ENCODE measurements at regions not wholly inside any gene's neighbourhood (a gene's known extent, or its start where the extent isn't known, plus 50 kb on each side); places are given as distances from the start of the nearest gene placed in this dataset.

- Mint-ChIP-seq H3K27ac (no peak overlapping the region), H3K4me1 (ENCODE audit: low read depth) (peaks cover 31% of the 10 kb centered on the region), H3K36me3 (ENCODE audit: low read depth) (peaks cover 1% of the 10 kb centered on the region), H3K9me3 (peaks cover 3% of the 10 kb centered on the region), H3K4me3 (no peak overlapping the region), H3K27me3 (ENCODE audit: insufficient read depth) (peaks cover 3% of the 10 kb centered on the region)
- DNase-seq (ENCODE audit: low spot score): no peak
- intact Hi-C loops (cut with micrococcal nuclease): no loop called here
Observed at GRCh38 chr10:110444004-110444337, 53.7 kb upstream of the DUSP5 start.

DNA sequence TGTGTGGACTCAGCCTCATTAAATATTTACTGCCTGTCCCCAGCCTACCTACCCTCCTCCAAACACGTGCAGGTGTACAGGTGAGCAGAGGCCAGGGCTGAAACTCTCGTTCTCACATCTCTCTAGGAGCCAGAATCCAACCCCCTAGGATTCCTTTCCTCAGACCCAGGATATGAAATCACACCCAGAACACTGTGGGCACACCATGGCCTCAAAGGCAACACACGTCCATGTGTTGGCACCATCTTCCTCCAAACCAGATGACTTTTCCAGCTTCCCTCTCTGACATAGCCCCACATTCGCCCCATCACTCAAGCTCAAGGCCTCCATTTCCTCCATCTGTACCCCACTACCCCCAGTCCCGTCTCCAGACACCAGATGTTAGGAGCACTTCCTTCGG, 51.8 kb upstream of the DUSP5 start:
- H3K36me3 Mint-ChIP-seq (ENCODE audit: low read depth): peaks cover 1% of the 10 kb centered on the region
- peaks cover 9% of the 10 kb centered on the region for H3K9me3 Mint-ChIP-seq
- peaks cover 5% of the 10 kb centered on the region for H3K27me3 Mint-ChIP-seq (ENCODE audit: insufficient read depth)
- peaks cover 37% of the 10 kb centered on the region for H3K4me1 Mint-ChIP-seq (ENCODE audit: low read depth)
- no peak overlapping the region for H3K4me3 Mint-ChIP-seq
- intact Hi-C loops (cut with micrococcal nuclease): no loop called here
- H3K27ac Mint-ChIP-seq: no peak overlapping the region
- no peak for DNase-seq (ENCODE audit: low spot score)

DNA sequence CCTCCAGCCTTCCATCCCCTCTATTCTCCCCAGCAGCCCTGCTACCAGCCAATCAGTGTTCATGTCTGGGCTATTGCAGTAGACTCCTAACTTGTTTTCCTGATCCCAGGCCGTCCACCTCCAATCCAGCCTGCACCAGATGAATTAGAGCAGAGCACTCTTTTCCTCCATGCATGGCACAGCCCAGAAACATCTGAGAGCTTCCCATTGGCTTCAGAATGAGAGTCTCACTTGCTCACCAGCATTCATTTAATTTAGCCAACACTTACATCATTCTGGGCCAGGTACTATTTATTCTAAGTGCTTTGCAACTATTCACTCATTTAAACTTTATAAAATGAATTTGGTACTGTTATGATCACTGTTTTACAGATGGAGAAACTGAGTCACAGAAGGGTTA, 51.4 kb upstream of the DUSP5 start:
- DNase-seq (ENCODE audit: low spot score): no peak
- intact Hi-C loops (cut with micrococcal nuclease): no loop called here
- Mint-ChIP-seq H3K4me1 (ENCODE audit: low read depth) (peaks cover 37% of the 10 kb centered on the region), H3K4me3 (no peak overlapping the region), H3K36me3 (ENCODE audit: low read depth) (peaks cover 1% of the 10 kb centered on the region), H3K27me3 (ENCODE audit: insufficient read depth) (peaks cover 9% of the 10 kb centered on the region), H3K9me3 (peaks cover 9% of the 10 kb centered on the region), H3K27ac (no peak overlapping the region)

DNA sequence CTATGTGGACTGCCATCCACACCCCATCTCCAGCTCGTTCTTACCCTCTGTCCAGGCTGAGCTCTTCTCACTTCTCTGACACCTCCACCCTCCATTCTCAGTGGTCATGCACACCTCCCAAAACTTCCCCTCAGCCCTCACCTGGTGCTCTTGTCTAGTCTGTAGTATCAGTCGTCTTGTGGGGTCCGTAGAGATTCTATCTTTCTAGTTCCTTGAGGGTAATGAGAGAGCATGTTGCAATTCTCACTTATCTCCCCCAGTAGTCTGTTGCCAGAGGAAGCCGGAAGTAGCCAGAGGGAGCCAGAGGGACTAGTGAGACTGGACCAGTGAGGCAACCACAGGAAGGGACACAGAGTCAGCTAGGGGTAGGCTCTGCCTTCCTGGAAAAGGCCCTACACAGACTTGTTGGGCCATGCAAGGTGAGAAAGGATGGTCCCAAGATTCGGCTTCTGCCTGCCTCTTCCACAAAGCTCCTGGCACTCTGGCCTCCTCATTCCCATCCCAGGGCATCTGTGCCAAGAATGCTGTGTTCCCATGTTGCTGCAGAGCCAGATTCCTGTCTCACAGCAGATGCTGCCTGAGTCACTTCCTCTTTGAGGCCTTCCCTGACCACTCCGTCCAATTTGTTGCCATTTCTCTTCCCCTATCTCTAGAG, 50.6 kb upstream of the DUSP5 start:
- Mint-ChIP-seq H3K27me3 (ENCODE audit: insufficient read depth) (peaks cover 11% of the 10 kb centered on the region), H3K4me1 (ENCODE audit: low read depth) (peaks cover 30% of the 10 kb centered on the region), H3K27ac (no peak overlapping the region), H3K4me3 (no peak overlapping the region), H3K9me3 (peaks cover 9% of the 10 kb centered on the region), H3K36me3 (ENCODE audit: low read depth) (peaks cover 1% of the 10 kb centered on the region)
- intact Hi-C loops (cut with micrococcal nuclease): no loop called here
- DNase-seq (ENCODE audit: low spot score): no peak

DNA sequence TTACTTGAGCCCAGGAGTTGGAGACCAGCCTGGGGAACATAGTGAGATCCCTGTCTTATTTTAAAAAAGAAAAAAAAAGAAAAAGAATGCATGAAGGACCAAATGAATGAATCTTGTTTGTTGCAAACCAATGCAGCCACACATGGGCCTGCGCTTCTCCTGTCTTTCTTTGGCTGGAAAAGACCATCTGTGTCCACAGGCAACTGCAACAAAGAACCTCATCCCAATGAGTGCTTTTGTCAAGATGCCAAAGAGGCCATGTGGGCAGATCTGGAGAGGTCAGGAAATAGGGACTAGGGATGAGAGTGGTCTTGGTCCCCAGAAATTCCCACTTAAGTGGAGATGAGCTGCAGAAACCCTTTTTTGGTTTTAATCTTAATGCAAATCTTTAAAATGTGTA, 49.8 kb upstream of the DUSP5 start:
- H3K4me3 Mint-ChIP-seq: no peak overlapping the region
- H3K9me3 Mint-ChIP-seq: peaks cover 9% of the 10 kb centered on the region
- intact Hi-C loops (cut with micrococcal nuclease): loop anchor here (1.0 to 2.0 kb wide), 2 partner anchors 22 to 49 kb away; partner anchors contain the start of gene DUSP5
- no peak for DNase-seq (ENCODE audit: low spot score)
- H3K36me3 Mint-ChIP-seq (ENCODE audit: low read depth): peaks cover 1% of the 10 kb centered on the region
- H3K4me1 Mint-ChIP-seq (ENCODE audit: low read depth): peaks cover 28% of the 10 kb centered on the region
- no peak overlapping the region for H3K27ac Mint-ChIP-seq
- peaks cover 10% of the 10 kb centered on the region for H3K27me3 Mint-ChIP-seq (ENCODE audit: insufficient read depth)

Data from activated T-helper 1 cell treated with anti-CD3 and anti-CD28 coated beads, Interleukin-12 subunit alpha, Interleukin-12 subunit beta, Interleukin-2, Interleukin-4 antibody, amounts not matched to agents 30 ng/mL and 10 ng/mL and 1 ng/mL, durations not matched to agents 14 hours and 24 hours and 36 hours (primary cell).